ENCODE measurements at regions not wholly inside any gene's neighbourhood (a gene's known extent, or its start where the extent isn't known, plus 50 kb on each side); places are given as distances from the start of the nearest gene placed in this dataset.

GRCh38 chr2:2699121-2699505 is 368.0 kb upstream of the MYT1L start:
- TF ChIP-seq CTCF (IDR thresholded peaks at IDR 0.05; ENCODE audit: low read length): no peak
- no peak for TF ChIP-seq EZH2 (IDR thresholded peaks at IDR 0.05; ENCODE audit: borderline replicate concordance, low read length)
